ENCODE measurements at regions not wholly inside any gene's neighbourhood (a gene's known extent, or its start where the extent isn't known, plus 50 kb on each side); places are given as distances from the start of the nearest gene placed in this dataset.

- Histone ChIP-seq H3K9me3 (ENCODE audit: control insufficient read depth, low read depth, low read length) (no peaks in the 10 kb centered on the region), H3K9ac (ENCODE audit: extremely low read depth, insufficient read length, low read length) (no peak overlapping the region), H3K14ac (ENCODE audit: insufficient read depth, low read length) (no peak overlapping the region)
Measured at GRCh38 chr4:58491620-58492019, 1381.4 kb upstream of the IGFBP7 start.

More at GRCh38 chr4:58491620-58492019, 1381.4 kb upstream of the IGFBP7 start:
- H3K9me3 Mint-ChIP-seq, result peaks cover 20 to 26% of the 10 kb centered on the region in 2 experiments
- H3K23me2 ChIP-seq (ENCODE audit: insufficient read length, low read depth, low read length, poor library complexity, severe bottlenecking), result no peaks in the 10 kb centered on the region
- WGBS (ENCODE audit: extremely low coverage, insufficient read length, low lambda C conversion rate), result no CpG with 5 or more reads among the region's 2 CpGs
- H3K79me1 ChIP-seq (ENCODE audit: insufficient read depth, low read depth, low read length, poor library complexity, severe bottlenecking), result no peaks in the 10 kb centered on the region
- no peak overlapping the region for H2AK5ac ChIP-seq (ENCODE audit: insufficient read length, low read length)
- no peak overlapping the region for H3K56ac ChIP-seq (ENCODE audit: insufficient read length, low read depth, low read length)
- no peak for TF ChIP-seq CTCF (conservative IDR thresholded peaks at IDR 0.05)
- no peak overlapping the region for H3K4me3 Mint-ChIP-seq
- no peak overlapping the region for H2BK20ac ChIP-seq (ENCODE audit: low read depth, low read length, poor library complexity, severe bottlenecking)
- no peak overlapping the region for H2AFZ ChIP-seq (ENCODE audit: low read length)
- no peak overlapping the region for H4K91ac ChIP-seq (ENCODE audit: insufficient read length, low read depth, low read length)
- no peak overlapping the region for H3K4me2 ChIP-seq (ENCODE audit: insufficient read depth, insufficient read length, low read length)
- no peak overlapping the region for H4K8ac ChIP-seq (replicated peaks; ENCODE audit: insufficient read length, low read depth, low read length)
- H2BK5ac ChIP-seq (ENCODE audit: insufficient read length, low read length), result no peak overlapping the region
- no peak overlapping the region for H2BK15ac ChIP-seq (ENCODE audit: low read depth, low read length)
- H3T11ph ChIP-seq (ENCODE audit: low read length), result no peak overlapping the region
- no peak overlapping the region for H2BK120ac ChIP-seq (ENCODE audit: low read depth, low read length, poor library complexity, severe bottlenecking)
- no peak overlapping the region for H4K5ac ChIP-seq (ENCODE audit: insufficient read length, low read depth, low read length)
- H3K36me3 Mint-ChIP-seq (ENCODE audit: insufficient read depth in 1 of 3, low read depth in 3 of 3), result peaks cover 12 to 41% (median 29%) of the 10 kb centered on the region in 3 experiments
- H3K27me3 ChIP-seq (ENCODE audit: insufficient read depth, low read length), result no peaks in the 10 kb centered on the region
- H3K27ac Mint-ChIP-seq, result no peak overlapping the region; a peak in 1 of 7 replicates
- no peak overlapping the region for H3K4ac ChIP-seq (ENCODE audit: low read depth, low read length)
- no peak overlapping the region for H2BK12ac ChIP-seq (ENCODE audit: insufficient read length, low read depth, low read length)
- H4K20me1 ChIP-seq (ENCODE audit: control insufficient read depth, insufficient read depth, insufficient read length), result no peaks in the 10 kb centered on the region
- no peak for DNase-seq
- H3K18ac ChIP-seq (ENCODE audit: insufficient read length, low read depth, low read length), result no peak overlapping the region
- no peak overlapping the region for H3K27ac ChIP-seq (ENCODE audit: insufficient read length, low read depth, low read length)
- no peaks in the 10 kb centered on the region for H3K4me1 ChIP-seq (ENCODE audit: insufficient read depth, low read length)
- H3K27me3 Mint-ChIP-seq (ENCODE audit: low read depth), result no peaks in the 10 kb centered on the region
- no peak overlapping the region for H3K23ac ChIP-seq (ENCODE audit: insufficient read length, low read depth, low read length)
- H3K4me1 Mint-ChIP-seq, result peaks cover 27 to 28% of the 10 kb centered on the region in 2 experiments
- no peaks in the 10 kb centered on the region for H3K79me2 ChIP-seq (ENCODE audit: insufficient read depth, low read length)
